ENCODE measurements at regions not wholly inside any gene's neighbourhood (a gene's known extent, or its start where the extent isn't known, plus 50 kb on each side); places are given as distances from the start of the nearest gene placed in this dataset.
"Not testable (repeated sequence)": the region's sequence is repeated elsewhere in the genome, so short reads cannot be mapped to it uniquely, and the experiment has no call there.

GRCh38 chr11:45403521-45403920, 117.4 kb upstream of the SYT13 start:
- not testable (repeated sequence) for DNase-seq

DNA sequence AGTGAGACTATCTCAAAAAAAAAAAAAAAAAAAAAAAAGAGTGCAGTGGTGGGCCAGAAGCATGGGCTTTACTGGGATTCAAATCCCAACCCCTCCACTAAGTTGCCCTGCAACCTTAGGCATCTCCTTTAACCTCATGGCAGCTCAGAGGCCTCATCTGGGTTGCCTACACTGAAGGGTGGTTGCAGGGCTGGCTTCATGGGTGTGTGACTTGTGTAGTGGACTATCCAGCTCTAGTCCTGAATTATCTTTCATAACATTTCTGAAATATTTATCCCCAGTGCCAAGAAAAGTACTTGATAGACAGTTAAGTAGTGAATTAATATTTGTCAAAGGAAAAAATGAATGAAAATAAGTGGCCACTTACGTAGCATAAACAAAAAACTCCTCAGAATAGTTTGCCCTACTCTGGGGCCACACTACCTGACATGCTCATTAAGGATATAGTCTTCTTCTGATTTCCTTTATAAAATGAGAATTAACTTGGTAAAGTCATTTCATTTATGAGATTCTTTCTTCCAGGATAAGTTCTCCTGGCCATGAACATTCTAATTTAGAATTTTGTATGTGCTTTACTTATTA, 116.0 kb upstream of the SYT13 start:
- DNase-seq = no peak

DNA sequence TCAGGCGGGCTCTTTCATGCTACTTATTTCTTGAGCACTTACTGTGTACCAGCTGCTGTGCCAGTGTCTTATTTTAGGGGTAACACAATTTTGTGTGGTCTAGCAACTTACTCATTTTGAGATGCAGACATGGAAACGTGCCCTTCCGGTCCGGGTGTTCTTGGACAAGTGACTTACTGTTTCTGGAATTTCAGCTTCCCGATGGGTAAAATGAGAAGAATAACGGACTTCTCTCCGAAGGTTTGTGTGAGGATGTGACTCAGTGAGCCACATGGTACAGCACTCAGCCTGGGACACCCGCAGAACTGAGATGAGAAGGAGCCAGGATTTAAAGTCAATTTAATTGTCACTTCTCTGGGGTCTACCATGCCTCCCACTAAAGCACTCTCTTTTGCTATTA, 114.5 kb upstream of the SYT13 start:
- DNase-seq = no peak

GRCh38 chr11:45399166-45399565, 113.0 kb upstream of the SYT13 start:
- DNase-seq = no peak

- no peak for DNase-seq
Observed at GRCh38 chr11:45398325-45398724, 112.2 kb upstream of the SYT13 start.

DNA sequence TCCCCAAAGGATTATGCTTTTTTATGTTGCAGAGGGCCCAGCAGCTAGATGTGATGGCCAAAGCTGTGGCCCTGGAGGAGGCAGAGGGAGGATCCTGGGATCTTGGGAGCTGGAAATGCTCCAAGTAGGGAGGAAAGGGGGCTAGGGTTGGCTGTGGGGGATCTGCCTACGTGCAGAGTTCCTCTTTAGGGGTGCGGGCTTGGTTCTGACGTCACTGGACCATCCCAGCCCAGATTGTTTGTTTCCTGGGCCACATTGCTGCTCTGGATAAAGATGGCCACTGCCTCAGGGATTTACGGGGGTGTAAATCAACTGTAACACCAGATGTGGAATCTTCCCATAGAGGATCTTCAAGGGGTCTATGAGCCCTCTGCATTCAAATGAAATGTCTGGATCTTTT, 110.3 kb upstream of the SYT13 start:
- no peak for DNase-seq

GRCh38 chr11:45395947-45396346, 109.8 kb upstream of the SYT13 start:
- DNase-seq = no peak

- no peak for DNase-seq
Observed at GRCh38 chr11:45395421-45395820, 109.3 kb upstream of the SYT13 start.

DNA sequence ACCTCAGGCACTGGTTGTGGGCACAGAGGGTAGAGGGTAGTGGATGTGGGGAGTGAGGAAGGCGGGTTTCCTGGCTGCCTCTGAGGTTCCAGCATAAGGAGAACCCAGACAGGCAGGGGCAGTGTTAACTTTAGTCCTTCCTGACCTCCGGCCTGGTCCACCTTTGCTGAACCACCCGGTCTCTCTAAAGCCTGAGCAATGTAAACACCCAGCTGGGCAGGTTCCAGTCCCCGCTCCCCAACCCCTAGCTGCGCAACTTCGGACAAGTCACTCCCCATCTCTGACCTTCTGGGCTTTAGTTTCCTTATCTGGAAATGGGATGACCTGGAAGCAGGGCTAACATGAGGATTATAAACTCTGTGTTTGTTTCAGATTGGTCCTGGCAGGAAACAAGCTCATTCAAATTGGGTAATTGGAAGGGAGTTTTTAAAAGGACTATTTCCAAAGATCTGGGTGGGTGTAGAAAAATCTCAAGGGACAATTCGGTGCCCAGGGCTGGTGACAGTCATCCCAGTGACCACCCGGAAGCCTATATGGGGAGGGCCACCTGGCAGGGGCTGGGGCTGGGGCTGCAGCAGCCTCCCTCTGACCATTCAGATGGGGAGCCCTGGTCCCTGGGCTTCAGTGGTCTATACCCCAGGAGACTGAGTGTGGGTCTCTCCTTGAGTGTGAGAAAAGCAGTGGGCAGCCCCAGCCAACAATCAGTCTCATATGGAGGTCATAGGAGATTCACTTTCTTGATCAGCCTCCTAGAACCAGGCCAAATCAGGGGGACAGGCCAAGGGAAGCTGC, 108.3 kb upstream of the SYT13 start:
- no peak for DNase-seq

DNA sequence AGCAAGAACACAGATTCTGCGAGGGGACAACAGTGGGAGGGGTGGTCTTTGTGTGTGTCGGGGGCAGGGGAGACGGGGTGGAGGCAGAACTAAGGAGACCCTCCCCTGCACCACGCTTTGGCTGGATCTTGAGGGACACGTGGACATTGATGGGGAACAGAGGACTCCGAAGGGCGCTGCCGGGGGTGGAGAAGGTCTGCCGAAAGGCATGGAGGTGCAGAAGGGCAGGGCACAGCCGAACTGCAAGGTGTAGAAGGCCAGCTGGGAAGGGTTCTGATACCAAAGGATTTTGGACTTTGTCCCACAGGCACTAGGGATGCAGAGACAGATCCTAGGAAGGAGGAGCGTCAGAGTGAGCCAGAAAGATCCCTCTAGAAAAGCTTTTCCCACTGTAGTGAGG, 107.7 kb upstream of the SYT13 start:
- DNase-seq = no peak

GRCh38 chr11:45393334-45393733, 107.2 kb upstream of the SYT13 start:
- DNase-seq = no peak

DNA sequence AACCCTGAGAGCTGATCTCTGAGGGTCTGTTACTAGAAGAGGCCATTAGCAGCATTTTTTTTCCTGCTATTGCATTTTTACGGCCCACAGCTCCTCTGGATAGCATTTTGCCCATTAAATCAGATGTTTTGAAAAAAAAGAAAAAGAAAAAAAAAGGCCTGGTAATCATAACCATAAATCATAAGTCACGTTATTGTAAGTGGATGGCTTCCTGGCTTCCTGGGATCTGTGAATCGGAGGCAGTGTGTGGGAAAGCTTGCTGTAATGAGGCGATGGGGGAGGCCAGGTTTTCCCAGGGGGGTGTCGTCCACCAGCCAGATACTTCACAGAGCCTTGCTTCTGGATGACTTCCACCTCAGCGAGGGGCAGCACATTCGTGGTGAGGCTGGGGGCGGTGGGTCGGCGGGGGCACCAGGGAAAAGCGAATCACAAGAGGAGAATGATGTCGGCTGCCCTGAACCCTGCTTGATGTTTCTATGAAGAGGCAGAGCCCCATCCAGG, 106.5 kb upstream of the SYT13 start:
- no peak for DNase-seq

GRCh38 chr11:45392154-45392553, 106.0 kb upstream of the SYT13 start:
- DNase-seq = no peak

DNA sequence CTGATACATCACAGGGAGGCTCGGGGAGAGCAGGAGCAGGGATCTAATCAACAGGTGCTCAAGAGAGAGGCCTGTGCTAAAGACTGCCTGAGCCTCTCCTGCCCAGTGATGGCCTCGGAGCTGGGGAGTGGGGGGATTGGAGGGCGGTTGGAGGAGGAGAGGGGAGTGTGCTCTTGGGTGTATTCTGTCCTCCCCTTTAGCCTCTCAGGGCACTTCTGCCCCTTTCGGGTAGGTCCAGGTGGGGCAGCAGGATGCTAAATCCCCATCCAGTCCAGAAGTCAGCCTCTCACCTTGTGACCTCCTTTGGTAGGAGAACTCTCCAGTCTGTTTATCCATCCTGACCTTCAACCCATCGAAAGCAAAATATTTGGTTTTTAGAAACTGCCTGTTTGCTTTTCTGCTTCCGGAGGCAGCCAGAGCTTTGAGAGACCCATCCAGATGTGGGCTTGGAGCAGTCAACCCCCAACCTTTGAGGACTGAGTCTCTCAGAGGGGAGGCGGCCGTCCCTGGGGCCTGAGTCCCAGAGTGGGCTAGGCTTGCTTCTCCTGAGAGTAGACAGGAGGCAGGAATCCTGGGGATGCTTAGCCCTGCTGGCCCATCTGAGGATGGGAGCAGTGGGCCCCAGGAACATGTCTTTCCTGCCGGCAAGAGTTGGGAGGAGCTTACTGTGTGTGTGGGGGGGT, 105.2 kb upstream of the SYT13 start:
- DNase-seq = no peak

GRCh38 chr11:45390407-45390806, 104.3 kb upstream of the SYT13 start:
- no peak for DNase-seq

GRCh38 chr11:45388472-45388871, 102.3 kb upstream of the SYT13 start:
- no peak for DNase-seq

GRCh38 chr11:45387885-45388284, 101.7 kb upstream of the SYT13 start:
- DNase-seq = not testable (repeated sequence)

DNA sequence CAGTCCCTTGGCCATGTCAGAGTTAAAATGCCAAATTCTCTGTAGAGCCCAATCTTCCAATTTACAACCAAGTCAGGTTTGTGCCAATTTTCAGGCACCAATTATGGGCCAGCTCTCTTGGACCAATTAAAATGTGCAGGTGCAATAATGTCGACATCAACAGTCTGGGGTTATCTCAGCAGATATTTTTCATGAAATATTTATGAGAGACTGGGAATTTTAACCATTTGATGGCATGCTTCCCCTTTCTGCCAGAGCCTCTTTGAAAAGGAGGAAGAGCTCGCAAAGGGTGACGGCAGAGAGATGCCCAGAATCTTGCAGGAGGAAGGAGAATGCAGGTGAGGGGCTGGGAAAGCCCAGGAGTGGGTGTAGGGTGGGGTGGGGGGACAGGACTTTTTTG, 100.8 kb upstream of the SYT13 start:
- no peak for DNase-seq

- no peak for DNase-seq
Observed at GRCh38 chr11:45385844-45386243, 99.7 kb upstream of the SYT13 start.

- no peak for DNase-seq
Observed at GRCh38 chr11:45385423-45385822, 99.3 kb upstream of the SYT13 start.

DNA sequence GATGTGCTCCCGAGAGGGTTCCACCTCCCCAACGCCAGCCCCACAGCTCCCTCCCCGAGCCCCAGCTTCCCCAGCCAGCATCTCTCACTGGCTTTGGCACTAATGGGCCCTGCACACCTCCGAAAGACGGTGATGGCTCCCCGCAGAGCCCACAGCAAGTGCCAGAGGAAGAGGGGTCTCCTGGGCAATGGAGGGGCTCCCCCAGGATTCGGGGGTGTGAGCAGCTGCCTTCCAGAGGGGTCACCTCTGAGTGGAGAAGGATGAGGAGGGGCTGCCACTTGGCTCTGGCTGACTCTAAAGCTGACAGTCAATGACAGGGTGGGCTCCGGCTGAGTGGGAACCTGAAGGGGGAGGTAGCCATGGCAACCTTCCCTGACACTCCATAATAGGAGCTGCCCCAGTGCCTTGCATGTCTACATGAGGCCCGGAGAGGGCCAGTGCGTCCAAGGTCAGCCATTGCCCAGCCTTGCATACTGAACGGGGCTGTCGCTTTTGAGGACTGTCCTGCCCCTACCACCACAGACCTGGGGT, 98.6 kb upstream of the SYT13 start:
- DNase-seq = peak; percentile 77

DNA sequence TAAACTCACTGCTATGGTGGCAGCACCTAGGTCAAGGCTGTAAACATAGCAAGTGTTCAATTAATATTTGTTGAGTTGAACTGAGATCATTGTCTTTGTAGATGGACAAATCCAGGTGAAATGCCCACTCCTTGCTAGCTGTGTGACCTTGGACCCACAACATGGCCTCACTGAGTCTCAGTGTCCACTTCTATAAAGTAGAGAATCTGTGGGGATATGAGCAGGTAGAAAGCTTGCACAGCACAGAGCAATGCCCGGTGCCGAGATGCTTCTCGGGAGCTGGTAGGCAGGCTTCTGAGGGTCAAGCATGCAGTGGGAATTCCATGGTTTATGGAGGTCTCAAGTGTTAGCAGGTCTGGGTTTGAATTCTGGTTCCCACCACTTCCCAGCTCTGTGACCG, 97.9 kb upstream of the SYT13 start:
- no peak for DNase-seq

DNA sequence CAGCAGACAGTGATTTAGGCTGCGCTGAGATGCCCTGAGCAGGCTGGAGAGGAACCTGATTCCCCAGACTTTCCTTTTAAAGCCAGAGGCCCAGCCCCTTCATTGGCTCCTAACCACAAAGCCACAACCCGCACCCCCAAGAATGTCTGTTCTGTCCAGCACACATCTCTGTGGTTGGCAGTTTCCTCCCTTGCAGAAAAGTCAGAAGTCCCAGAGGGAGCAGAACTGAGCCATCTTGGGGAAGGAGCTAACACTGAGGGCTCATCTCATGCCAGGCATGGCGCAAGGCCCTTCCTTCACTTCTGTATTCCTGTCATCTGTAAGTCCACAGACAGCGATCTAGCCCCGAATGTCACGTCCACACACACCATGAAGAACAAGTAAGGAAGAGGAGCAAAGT, 97.1 kb upstream of the SYT13 start:
- no peak for DNase-seq
